Skeletal muscle cell (primary cell): ENCODE measurements at regions not wholly inside any gene's neighbourhood (a gene's known extent, or its start where the extent isn't known, plus 50 kb on each side); places are given as distances from the start of the nearest gene placed in this dataset.
"Not testable (repeated sequence)": the region's sequence is repeated elsewhere in the genome, so short reads cannot be mapped to it uniquely, and the experiment has no call there.

Source experiments
- DNase-seq: peaks from one replicate; pipeline ENCODE4 v3.0.0-alpha.2; 2010; ENCODE audit warnings: low read depth
- H3K4me3 ChIP-seq: 2 replicates; pipeline ENCODE4 v1.5.1; 2011; ENCODE audit warnings: low read depth, mild to moderate bottlenecking, control low read depth, low read length, moderate library complexity

DNA sequence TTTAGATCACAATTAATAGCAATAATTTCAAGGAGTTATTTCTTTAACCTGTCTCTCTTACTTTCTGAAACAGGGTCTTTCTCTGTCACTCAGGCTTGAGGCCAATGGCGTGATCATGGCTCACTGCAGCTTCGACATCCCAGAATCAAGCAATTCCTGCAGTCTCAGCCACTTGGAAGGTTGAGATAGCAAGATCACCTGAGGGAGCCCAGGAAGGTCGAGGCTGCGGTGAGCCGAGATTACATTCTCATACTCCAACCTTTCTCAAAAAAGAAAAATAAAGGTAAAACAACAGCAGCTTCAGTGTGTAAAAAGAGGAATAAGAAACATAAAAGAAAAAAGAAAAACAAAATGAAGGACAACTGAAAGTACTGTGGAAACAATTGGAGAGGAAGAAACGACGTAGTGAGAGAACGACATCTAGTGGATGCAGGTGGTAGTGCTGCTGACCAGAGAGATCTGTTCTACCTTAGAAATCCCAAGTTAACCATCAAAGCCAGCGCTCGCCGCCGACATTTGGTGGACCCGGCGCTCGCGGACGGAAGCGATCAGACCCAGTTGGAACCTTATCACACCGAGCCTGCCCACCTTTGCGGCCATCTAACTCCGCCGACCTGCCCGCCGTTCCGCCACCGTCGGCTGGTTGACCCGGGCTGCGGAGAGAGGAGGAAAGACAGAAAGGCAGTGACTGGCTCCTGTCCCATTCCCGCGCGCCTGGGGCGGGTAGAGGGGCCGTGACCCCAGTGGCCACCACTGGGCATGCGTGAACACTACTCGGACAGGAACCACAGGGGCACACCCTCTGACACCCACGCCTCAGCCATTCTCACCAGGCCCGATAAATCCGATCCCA, 196.1 kb downstream of the ALG10 start:
- H3K4me3 ChIP-seq, result no peak overlapping the region
- peak; percentile 1 for DNase-seq

GRCh38 chr12:34219046-34219770, 196.9 kb downstream of the ALG10 start:
- no peak overlapping the region for H3K4me3 ChIP-seq

DNA sequence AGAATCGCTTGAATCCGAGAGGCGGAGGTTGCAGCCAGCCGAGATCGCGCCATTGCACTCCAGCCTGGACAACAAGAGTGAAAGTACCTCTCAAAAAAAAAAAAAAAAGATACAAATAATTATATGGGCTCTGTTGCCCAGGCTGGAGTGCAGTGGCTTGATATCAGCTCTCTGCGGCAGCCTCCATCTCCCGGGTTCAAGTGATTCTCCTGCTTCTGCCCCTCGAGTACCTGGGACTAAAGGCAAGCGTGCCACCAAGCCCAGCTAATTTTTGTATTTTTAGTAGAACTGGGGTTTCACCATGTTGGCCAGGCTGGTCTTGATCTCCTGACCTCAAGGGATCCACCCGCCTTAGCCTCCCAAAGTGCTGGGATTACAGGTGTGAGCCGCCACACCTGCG, 197.8 kb downstream of the ALG10 start:
- H3K4me3 ChIP-seq, DNase-seq: not testable (repeated sequence)

More at GRCh38 chr12:34219046-34219770, 196.9 kb downstream of the ALG10 start:
- no peak for DNase-seq

- H3K4me3 ChIP-seq, result no peak overlapping the region
- DNase-seq, result no peak
These were observed 201.3 kb downstream of the ALG10 start for GRCh38 chr12:34223640-34224039.

DNA sequence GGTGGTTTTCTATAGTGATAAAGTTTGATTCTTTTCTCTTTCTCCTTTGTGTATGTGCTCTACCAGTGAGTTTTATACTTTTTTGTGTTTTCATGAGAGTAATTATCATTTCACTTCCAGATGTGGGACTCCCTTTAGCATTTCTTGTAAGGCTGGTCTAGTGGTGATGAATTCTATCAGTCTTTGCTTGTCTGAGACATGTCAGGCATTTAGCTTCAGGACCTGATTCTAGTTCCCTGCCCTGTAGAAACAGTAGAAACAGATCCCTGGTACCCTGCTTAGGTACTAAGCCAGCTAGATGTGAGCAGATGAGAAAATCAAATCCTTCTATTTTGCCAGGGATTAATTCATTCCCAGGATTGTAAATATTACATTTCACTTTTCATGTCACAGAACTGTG, 203.7 kb downstream of the ALG10 start:
- H3K4me3 ChIP-seq, DNase-seq: not testable (repeated sequence)

DNA sequence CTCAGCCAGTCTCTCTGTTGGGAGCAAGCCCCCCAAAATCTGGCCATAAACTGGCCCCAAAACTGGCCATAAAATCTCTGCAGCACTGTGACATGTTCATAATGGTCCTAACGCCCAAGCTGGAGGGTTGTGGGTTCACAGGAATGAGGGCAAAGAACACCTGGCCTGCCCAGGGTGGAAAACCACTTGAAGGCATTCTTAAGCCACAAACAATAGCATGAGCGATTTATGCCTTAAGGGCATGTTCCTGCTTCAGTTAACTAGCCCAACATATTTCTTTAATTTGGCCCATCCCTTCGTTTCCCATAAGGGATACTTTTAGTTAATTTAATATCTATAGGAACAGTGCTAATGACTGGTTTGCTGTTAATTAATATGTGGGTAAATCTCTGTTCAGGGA, 205.8 kb downstream of the ALG10 start:
- DNase-seq, H3K4me3 ChIP-seq: not testable (repeated sequence)

DNA sequence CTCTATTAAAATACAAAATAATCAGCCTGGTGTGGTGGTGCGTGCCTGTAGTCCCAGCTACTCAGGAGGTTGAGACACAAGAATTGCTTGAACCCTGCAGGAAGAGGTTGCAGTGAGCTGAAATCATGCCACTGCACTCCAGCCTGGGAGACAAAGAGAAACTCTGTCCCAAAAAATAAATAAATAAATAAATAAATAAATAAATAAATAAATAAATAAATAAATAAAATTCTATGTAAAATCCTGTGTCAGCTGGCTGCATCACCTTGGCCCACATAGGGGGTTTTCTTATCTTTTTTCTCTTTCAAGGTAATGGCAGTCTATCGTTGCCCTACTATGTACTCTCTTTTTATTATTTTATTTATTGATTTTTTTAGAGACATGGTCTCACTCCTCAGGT, 206.7 kb downstream of the ALG10 start:
- DNase-seq, H3K4me3 ChIP-seq: not testable (repeated sequence)

GRCh38 chr12:34233618-34234017, 211.3 kb downstream of the ALG10 start:
- no peak for DNase-seq
- H3K4me3 ChIP-seq, result no peak overlapping the region

- no peak for DNase-seq
- H3K4me3 ChIP-seq, result no peak overlapping the region
These were observed 213.8 kb downstream of the ALG10 start for GRCh38 chr12:34236073-34236472.

DNA sequence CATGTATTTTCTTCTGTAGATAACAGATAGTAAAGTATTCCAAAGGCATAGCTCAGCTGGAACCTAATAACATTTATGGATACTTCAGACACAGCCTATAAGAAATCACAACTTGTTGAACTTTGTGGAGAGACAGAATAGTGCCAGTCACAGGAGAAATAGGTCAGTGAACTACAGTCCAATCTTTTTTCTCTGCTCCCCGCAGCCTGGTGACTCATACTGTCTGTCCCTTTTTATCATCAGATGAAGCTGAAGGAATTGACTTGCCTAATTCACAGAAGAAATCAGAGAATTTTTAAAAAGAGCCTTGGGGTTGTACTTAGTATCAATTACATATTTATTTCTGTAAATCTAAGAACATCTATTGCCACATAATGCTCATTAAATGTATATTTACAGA, 222.3 kb downstream of the ALG10 start:
- DNase-seq, result no peak
- no peak overlapping the region for H3K4me3 ChIP-seq

- DNase-seq, result no peak
These were observed 227.0 kb downstream of the ALG10 start for GRCh38 chr12:34249271-34249670.

DNA sequence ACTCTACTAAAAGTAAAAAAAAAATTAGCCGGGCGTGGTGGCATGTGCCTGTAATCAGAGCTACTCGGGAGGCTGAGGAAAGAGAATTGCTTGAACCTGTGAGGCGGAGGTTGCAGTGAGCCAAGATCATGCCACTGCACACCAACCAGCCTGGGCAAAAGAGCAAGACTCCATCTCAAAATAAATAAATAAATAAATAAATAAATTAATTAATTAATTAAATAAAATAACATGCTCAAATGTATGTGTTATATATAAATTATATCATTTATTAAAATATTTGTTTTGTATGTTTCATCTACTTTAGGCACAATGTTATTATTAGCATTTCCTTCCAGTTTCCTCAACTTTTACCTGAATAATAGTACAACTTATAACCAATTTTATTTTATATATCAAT, 229.6 kb downstream of the ALG10 start:
- H3K4me3 ChIP-seq, DNase-seq: not testable (repeated sequence)

More at GRCh38 chr12:34249271-34249670, 227.0 kb downstream of the ALG10 start:
- H3K4me3 ChIP-seq, result no peak overlapping the region

DNA sequence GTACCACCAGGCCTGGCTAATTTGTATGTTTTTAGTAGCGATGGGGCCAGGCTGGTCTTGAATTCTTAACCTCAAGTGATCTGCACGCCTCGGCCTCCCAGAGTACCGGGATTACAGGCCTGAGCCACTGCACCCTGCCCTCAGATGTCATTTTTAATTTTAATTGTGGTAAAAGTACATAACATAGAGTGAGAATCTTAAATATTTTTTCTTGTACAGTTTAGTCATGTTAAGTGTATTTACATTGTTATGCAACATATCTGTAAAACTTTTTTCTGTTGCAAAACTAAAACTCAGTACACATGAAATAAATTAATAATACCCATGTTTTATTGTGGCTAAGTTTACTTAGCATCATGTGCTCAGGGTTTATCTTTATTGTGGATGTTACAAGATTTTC, 231.4 kb downstream of the ALG10 start:
- DNase-seq, result no peak
- no peak overlapping the region for H3K4me3 ChIP-seq

- no peak for DNase-seq
- H3K4me3 ChIP-seq, result no peak overlapping the region
These were observed 234.8 kb downstream of the ALG10 start for GRCh38 chr12:34257093-34257492.

- DNase-seq, H3K4me3 ChIP-seq: not testable (repeated sequence)
These were observed 239.8 kb downstream of the ALG10 start for GRCh38 chr12:34262140-34262539.

GRCh38 chr12:34264110-34264509, 241.8 kb downstream of the ALG10 start:
- no peak overlapping the region for H3K4me3 ChIP-seq
- DNase-seq, result no peak

DNA sequence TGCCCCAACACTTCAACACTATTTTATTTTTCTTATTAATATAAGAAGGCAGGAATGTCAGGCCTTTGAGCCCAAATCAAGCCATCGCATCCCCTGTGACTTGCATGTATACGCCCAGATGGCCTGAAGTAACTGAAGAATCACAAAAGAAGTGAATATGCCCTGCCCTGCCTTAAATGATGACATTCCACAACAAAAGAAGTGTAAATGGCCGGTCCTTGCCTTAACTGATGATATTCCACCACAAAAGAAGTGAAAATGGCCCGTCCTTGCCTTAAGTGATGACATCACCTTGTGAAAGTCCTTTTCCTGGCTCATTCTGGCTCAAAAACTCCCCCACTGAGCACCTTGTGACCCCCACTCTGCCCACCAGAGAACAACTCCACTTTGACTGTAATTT, 251.4 kb downstream of the ALG10 start:
- H3K4me3 ChIP-seq, DNase-seq: not testable (repeated sequence)

DNA sequence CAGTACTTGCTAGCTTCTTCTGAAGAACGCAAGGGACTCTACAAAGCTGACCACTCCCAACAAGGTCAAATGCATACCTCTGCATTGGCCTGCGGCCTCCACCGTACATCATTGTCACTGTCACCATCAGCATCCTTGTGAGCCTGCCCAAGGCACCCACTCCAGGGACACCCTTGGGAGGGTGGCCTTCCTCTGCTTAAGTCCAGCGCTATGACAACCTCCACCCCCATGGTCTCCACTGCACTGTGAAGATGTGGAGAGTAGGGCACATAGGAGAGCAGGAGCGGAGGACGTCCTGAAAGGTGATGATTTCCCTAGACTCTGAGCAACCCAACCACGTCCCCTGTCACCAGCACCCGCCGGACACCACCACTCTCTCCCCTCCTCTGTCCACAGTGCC, 252.8 kb downstream of the ALG10 start:
- DNase-seq, result no peak
- H3K4me3 ChIP-seq, result no peak overlapping the region

DNA sequence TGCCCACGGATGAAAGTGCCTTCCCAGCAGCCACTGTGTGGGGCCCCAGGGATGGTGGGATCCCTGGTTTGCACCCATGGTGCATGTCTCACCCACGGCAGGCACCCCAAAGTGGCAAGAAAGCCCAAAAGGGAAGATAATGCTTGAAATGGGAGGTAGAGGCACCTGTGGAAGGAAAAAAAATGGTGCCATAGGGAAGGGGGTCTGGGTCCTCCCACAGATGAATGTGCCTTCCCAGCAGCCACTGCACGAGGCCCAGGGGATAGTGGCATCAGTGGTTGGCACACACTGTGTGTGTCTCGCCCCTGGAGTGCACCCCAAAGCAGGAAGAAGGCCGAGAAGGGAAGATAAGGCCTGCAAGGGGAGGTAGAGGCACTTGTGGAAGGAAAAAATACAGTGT, 264.2 kb downstream of the ALG10 start:
- DNase-seq, result no peak

GRCh38 chr12:34286934-34287333, 264.6 kb downstream of the ALG10 start:
- no peak overlapping the region for H3K4me3 ChIP-seq
- no peak for DNase-seq

More for the DNA sequence above, 264.2 kb downstream of the ALG10 start:
- H3K4me3 ChIP-seq, result no peak overlapping the region

DNA sequence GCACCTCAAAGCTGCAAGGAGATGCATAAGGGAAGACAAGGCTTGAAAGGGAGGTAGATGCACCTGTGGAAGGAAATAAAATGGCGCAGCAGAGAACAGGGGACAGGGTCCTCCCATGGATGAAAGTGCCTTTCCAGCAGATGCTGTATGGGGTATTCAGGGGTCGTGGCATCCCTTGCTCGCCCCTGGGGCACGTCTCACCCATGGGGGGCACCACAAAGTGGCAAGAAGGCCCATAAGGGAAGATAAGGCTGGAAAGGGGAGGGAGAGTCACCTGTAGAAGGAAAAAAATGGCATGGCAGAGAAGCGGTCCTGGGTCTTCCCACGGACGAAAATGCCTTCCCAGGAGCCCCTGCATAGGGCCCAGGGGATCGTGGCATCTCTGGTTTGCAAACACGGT, 265.1 kb downstream of the ALG10 start:
- no peak overlapping the region for H3K4me3 ChIP-seq
- DNase-seq, result no peak
